HCT116 (cell line): ENCODE measurements at regions not wholly inside any gene's neighbourhood (a gene's known extent, or its start where the extent isn't known, plus 50 kb on each side); places are given as distances from the start of the nearest gene placed in this dataset.

Source experiments
- ATAC-seq: fragments of 200-7000 bp; cut with Tn5 transposase; 2 replicates; pipeline ENCODE4 v1.9.1; 2020; ENCODE audit warnings: mild to moderate bottlenecking, moderate library complexity
- BruUV-seq: library from RNA; stranded (reverse); fragments of 400-500 nt; replicated peaks from 2 replicates; lab custom pipeline; 2021; lab: Mats Ljungman, UMichigan
- CTCF ChIA-PET: fragments of 300-600 bp; sonication (Branson Sonifier 250); formaldehyde crosslinking; loops from one replicate; lab custom pipeline; 2021; ENCODE audit warnings: antibody characterized with exemption; lab: Charles Lee
- POLR2A ChIA-PET: fragments of 300-600, 350-600 bp; sonication (Branson Sonifier 250); formaldehyde crosslinking; loops from one replicate; lab custom pipeline; 2021; ENCODE audit warnings: antibody characterized with exemption; lab: Charles Lee
- RAD21 ChIA-PET, 2 experiments: fragments of 300-600 bp; sonication (Branson Sonifier 250); formaldehyde crosslinking; loops; one replicate each; lab custom pipeline; 2023; ENCODE audit warnings: low total read pairs in 2 of 2; ENCODE audit not compliant: uncharacterized antibody in 2 of 2, unreplicated experiment in 2 of 2, low non-redundant PET in 1 of 2; lab: Charles Lee
- DNase-seq: peaks from one replicate; pipeline ENCODE4 v3.0.0-alpha.2; 2010; ENCODE audit warnings: low read depth, low spot score
- H2AFZ ChIP-seq: fragments of 200-600 bp; shearing (Covaris generic), sonication (generic); 2 replicates; pipeline ENCODE4 v1.6.1; 2017; ENCODE audit warnings: low read depth, mixed run types, mixed read lengths, antibody characterized with exemption, low read length; ENCODE audit not compliant: poor library complexity, severe bottlenecking
- H3K27ac ChIP-seq: 2 replicates; pipeline ENCODE4 v1.5.1; 2012; ENCODE audit warnings: low read depth, low read length
- H3K27me3 ChIP-seq: fragments of 200-600 bp; sonication (generic); 2 replicates; pipeline ENCODE4 v1.6.1; 2016; ENCODE audit warnings: mixed run types, low read length, mixed read lengths; ENCODE audit not compliant: insufficient read depth
- H3K36me3 ChIP-seq, 2 experiments: fragments of 200-500 bp in 1 of 2; fragments of 200-600 bp in 1 of 2; sonication (Bioruptor generic) in 1 of 2; sonication (generic) in 1 of 2; 2 replicates each; pipeline versions ENCODE4 v1.5.1 to v1.6.1; 2014 to 2016; ENCODE audit warnings: low read length in 2 of 2, inconsistent platforms in 1 of 2, mixed read lengths in 1 of 2, mixed run types in 1 of 2; ENCODE audit not compliant: insufficient read depth in 2 of 2, control insufficient read depth in 1 of 2
- H3K4me1 ChIP-seq, 2 experiments: fragments of 200-600 bp in 1 of 2; sonication (generic) in 1 of 2; 2 replicates each; pipeline versions ENCODE4 v1.5.1 to v1.6.1; 2012 to 2017; ENCODE audit warnings: low read length in 2 of 2, inconsistent platforms in 1 of 2, mild to moderate bottlenecking in 1 of 2, mixed read lengths in 1 of 2, mixed run types in 1 of 2, moderate library complexity in 1 of 2; ENCODE audit not compliant: insufficient read depth in 2 of 2, control insufficient read depth in 1 of 2
- H3K4me2 ChIP-seq: fragments of 200-600 bp; sonication (generic); 2 replicates; pipeline ENCODE4 v1.6.1; 2017; ENCODE audit warnings: mixed run types, low read length, mixed read lengths
- H3K4me3 ChIP-seq, 2 experiments: fragments of 200-600 bp in 1 of 2; sonication (generic) in 1 of 2; replicated peaks in 1 of 2; 2 replicates each; pipeline ENCODE4 v1.5.1; 2011 to 2016; ENCODE audit warnings: low read length in 2 of 2, control low read depth in 1 of 2, low read depth in 1 of 2, mild to moderate bottlenecking in 1 of 2, mixed read lengths in 1 of 2, mixed run types in 1 of 2
- H3K79me2 ChIP-seq: fragments of 200-600 bp; sonication (generic); 2 replicates; pipeline ENCODE4 v1.6.1; 2017; ENCODE audit warnings: mild to moderate bottlenecking, mixed run types, low read length, moderate library complexity, mixed read lengths; ENCODE audit not compliant: insufficient read depth
- H3K9ac ChIP-seq: fragments of 200-600 bp; sonication (generic); 2 replicates; pipeline ENCODE4 v1.6.1; 2016; ENCODE audit warnings: low read length, mixed read lengths
- H3K9me2 ChIP-seq: fragments of 200-600 bp; sonication (generic), shearing (Covaris generic); 2 replicates; pipeline ENCODE4 v1.6.1; 2017; ENCODE audit warnings: mixed run types, mild to moderate bottlenecking, moderate library complexity; ENCODE audit not compliant: insufficient read depth
- H3K9me3 ChIP-seq, 2 experiments: fragments of 200-500 bp in 1 of 2; fragments of 200-600 bp in 1 of 2; sonication (Bioruptor generic) in 1 of 2; sonication (generic) in 1 of 2; 2 replicates each; pipeline ENCODE4 v1.6.1; 2014 to 2017; ENCODE audit warnings: low read length in 2 of 2, mixed read lengths in 2 of 2, inconsistent platforms in 1 of 2, low read depth in 1 of 2, mild to moderate bottlenecking in 1 of 2, mixed run types in 1 of 2, moderate library complexity in 1 of 2; ENCODE audit not compliant: control insufficient read depth in 1 of 2, insufficient read depth in 1 of 2
- H4K20me1 ChIP-seq: fragments of 200-600 bp; sonication (generic), shearing (Covaris generic); 2 replicates; pipeline ENCODE4 v1.6.1; 2017; ENCODE audit warnings: mixed run types, mild to moderate bottlenecking, moderate library complexity; ENCODE audit not compliant: insufficient read depth
- ATF3 ChIP-seq: IDR thresholded peaks from 2 replicates; pipeline ENCODE4 v1.6.1; 2012
- EZH2 ChIP-seq: fragments of 200-600 bp; sonication (generic); IDR thresholded peaks from 2 replicates; pipeline ENCODE4 v1.6.1; 2017; ENCODE audit warnings: antibody characterized with exemption, mixed run types
- FOSL1 ChIP-seq: IDR thresholded peaks from 2 replicates; pipeline ENCODE4 v1.6.1; 2012; ENCODE audit warnings: low read depth
- MAX ChIP-seq: IDR thresholded peaks from 2 replicates; pipeline ENCODE4 v1.6.1; 2012
- POLR2A ChIP-seq: IDR thresholded peaks from 2 replicates; pipeline ENCODE4 v1.7.0; 2011; ENCODE audit warnings: borderline replicate concordance; ENCODE audit not compliant: insufficient read depth, insufficient read length; ENCODE audit errors: extremely low read depth
- POLR2AphosphoS5 ChIP-seq: IDR thresholded peaks from 2 replicates; pipeline ENCODE4 v1.6.1; 2011; ENCODE audit warnings: mild to moderate bottlenecking, low read depth, low read length, moderate library complexity
- REST ChIP-seq: IDR thresholded peaks from 2 replicates; pipeline ENCODE4 v1.6.1; 2012; ENCODE audit warnings: low read depth
- SP1 ChIP-seq: IDR thresholded peaks from 2 replicates; pipeline ENCODE4 v1.6.1; 2012; ENCODE audit warnings: low read depth
- ZFX ChIP-seq: fragments of 450-650 bp; IDR thresholded peaks from 2 replicates; pipeline ENCODE4 v1.6.1; 2017
- intact Hi-C: fragments of 100-400 bp; cut with micrococcal nuclease; formaldehyde crosslinking; loops from 2 replicates; pipeline ENCODE4 v1.10.0; 2022

- Histone ChIP-seq H3K79me2 (no peaks in the 10 kb centered on the region), H3K4me3 (no peak overlapping the region), H4K20me1 (no peaks in the 10 kb centered on the region), H3K9me2 (no peaks in the 10 kb centered on the region), H3K36me3 (no peaks in the 10 kb centered on the region), H3K9me3 (no peaks in the 10 kb centered on the region), H2AFZ (no peak overlapping the region), H3K27ac (no peak overlapping the region), H3K27me3 (peaks cover 4% of the 10 kb centered on the region; the same call in 1 of the 2 replicates), H3K9ac (no peak overlapping the region), H3K4me2 (no peak overlapping the region), H3K4me1 (no peaks in the 10 kb centered on the region)
- ChIA-PET CTCF (no interaction called here), POLR2A (no interaction called here), RAD21 (no interaction called here)
- TF ChIP-seq FOSL1 (no peak), EZH2 (no peak), POLR2AphosphoS5 (no peak), REST (no peak), SP1 (no peak), MAX (no peak)
- DNase-seq: no peak
- BruUV-seq: no TSS peak
- no peak for ATAC-seq
- intact Hi-C loops: no loop called here
These were observed 144.9 kb downstream of the TXNL1 start for GRCh38 chr18:56493531-56493930.

GRCh38 chr18:56492136-56492535 is 146.3 kb downstream of the TXNL1 start:
- H2AFZ ChIP-seq: no peak overlapping the region
- DNase-seq (no peak), ATAC-seq (no peak)
- no peaks in the 10 kb centered on the region for H4K20me1 ChIP-seq
- no peak overlapping the region for H3K4me2 ChIP-seq
- ChIA-PET POLR2A (no interaction called here), CTCF (no interaction called here), RAD21 (no interaction called here)
- H3K9ac ChIP-seq: no peak overlapping the region
- no peaks in the 10 kb centered on the region for H3K9me3 ChIP-seq
- no peaks in the 10 kb centered on the region for H3K79me2 ChIP-seq
- H3K36me3 ChIP-seq: no peaks in the 10 kb centered on the region
- H3K9me2 ChIP-seq: no peaks in the 10 kb centered on the region
- H3K27ac ChIP-seq: no peak overlapping the region
- no TSS peak for BruUV-seq
- intact Hi-C loops: no loop called here
- TF ChIP-seq FOSL1 (no peak), ATF3 (no peak), ZFX (no peak), POLR2A (no peak)
- peaks cover 4% of the 10 kb centered on the region for H3K27me3 ChIP-seq
- H3K4me1 ChIP-seq: no peaks in the 10 kb centered on the region
- H3K4me3 ChIP-seq: no peak overlapping the region
